ENCODE measurements at regions not wholly inside any gene's neighbourhood (a gene's known extent, or its start where the extent isn't known, plus 50 kb on each side); places are given as distances from the start of the nearest gene placed in this dataset.
A peak's percentile ranks its signal among the peaks of the same experiment; 100 is the strongest.
"Not testable (repeated sequence)": the region's sequence is repeated elsewhere in the genome, so short reads cannot be mapped to it uniquely, and the experiment has no call there.

- DNase-seq = no peak
Measured at GRCh38 chr17:71849783-71850768, 270.7 kb upstream of the SOX9 start.

DNA sequence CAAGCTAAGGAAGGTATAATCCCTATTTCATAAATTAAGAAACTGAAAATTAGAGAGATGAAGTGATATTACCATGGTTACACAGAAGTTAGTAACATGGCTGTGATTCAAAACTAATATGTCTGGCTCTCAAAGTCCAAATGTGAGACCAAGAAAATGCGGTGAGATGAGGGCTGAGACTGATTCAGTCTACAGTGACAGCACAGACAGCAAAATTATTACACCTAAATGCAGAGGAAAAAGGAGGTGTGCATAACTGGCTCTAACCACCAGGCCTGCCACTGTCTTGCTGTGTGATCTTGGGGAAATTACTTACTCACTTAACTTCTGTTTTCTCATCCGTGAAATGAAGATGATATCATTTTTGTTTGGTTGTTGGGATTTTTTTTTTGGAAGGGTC lies 270.0 kb upstream of the SOX9 start:
- no peak for DNase-seq

- no peak for DNase-seq
Measured at GRCh38 chr17:71855010-71855409, 265.8 kb upstream of the SOX9 start.

GRCh38 chr17:71864755-71865154 lies 256.1 kb upstream of the SOX9 start:
- DNase-seq = no peak

DNA sequence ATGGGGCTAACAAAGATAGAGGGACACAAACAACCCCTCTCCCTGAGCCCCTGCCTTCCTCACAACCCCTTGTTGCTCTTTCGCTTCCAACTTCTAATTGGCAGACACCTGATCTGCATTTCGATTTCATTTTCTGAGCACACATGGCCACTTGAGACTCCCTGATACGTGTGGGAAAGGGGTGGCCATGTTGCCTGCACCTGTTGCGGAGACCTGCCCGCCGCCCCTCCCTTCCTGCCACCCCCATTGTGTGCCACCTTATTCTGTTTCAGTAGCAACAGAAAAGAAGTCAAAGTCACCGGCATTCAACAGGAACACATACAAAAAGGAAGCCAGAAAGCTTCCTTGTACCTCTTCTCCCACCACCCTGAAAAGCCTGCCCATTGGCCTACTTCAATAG lies 254.7 kb upstream of the SOX9 start:
- no peak for DNase-seq

- DNase-seq = peak; percentile 11
Measured at GRCh38 chr17:71869293-71869692, 251.5 kb upstream of the SOX9 start.

GRCh38 chr17:71869841-71870545 lies 250.8 kb upstream of the SOX9 start:
- no peak for DNase-seq

GRCh38 chr17:71870546-71870862 lies 250.3 kb upstream of the SOX9 start:
- no peak for DNase-seq

- no peak for DNase-seq
Measured at GRCh38 chr17:71872843-71873485, 247.9 kb upstream of the SOX9 start.

DNA sequence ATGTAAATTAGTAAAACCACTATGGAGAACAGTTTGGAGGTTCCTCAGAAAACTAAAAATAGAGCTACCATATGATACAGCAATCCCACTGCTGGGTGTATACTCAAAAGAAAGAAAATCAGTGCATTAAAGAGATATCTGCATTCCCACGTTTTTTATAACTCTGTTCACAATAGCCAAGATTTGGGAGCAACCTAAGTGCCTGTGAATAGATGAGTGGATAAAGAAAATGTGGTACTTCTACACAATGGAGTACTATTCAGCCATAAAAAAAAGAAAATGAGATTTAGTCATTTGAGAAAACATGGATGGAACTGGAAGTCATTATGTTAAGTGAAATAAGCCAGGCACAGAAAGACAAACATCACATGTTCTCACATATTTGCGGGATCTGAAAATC lies 246.0 kb upstream of the SOX9 start:
- DNase-seq = not testable (repeated sequence)

DNA sequence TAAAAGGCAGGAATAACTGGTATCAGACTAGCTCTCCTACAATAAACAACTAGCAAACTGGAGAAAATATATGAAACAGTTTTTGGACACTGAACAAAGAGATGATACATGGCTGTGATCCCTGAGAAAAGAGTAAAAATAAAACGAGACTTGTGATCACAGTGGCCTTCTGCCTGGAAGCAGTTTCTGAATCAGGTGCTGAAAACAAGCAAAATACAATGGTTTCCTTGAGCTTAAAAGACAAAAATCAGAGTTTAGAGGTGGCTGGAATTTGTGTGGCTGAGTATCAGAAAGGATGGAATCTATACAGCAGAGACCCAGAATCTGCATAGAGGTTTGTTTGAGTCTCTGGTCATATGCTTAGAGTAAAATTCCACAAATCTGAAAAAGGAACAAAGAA lies 242.5 kb upstream of the SOX9 start:
- DNase-seq = no peak

DNA sequence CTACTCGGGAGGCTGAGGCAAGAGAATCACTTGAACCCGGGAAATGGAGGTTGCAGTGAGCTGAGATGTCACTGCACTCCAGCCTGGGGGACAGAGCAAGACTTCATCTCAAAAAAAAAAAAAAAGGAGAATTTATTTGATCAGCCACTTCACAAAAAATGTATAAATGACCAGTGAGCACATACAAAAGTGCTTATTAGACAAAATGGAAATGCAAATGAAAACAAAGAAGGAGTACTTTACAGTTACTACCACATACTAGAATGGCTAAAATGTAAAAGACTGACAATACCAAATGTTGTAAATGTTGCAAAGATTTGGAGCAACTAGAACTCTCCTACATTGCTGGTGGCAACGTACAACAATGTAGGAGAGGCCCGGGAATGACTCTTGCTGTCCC lies 241.8 kb upstream of the SOX9 start:
- no peak for DNase-seq

- DNase-seq = no peak
Measured at GRCh38 chr17:71881041-71881440, 239.8 kb upstream of the SOX9 start.

DNA sequence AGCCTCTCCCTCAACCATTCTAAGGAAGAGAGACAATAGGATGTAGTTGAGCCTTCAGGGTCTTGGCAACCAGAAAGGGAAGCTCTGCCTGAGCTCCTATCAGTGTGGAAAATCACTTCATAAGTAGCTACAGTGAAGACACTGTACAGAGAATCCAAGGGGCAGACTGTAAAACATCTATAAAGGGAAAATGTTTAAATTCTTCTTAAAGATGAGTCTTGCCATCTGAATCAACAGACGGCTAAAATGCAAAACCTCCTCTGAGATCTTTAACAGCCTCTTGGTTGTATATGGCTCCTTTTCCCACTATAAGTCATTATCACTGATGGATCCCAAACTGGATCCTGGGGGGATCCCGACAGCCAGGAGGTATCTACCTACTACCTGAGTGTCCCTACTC lies 239.2 kb upstream of the SOX9 start:
- DNase-seq = no peak

DNA sequence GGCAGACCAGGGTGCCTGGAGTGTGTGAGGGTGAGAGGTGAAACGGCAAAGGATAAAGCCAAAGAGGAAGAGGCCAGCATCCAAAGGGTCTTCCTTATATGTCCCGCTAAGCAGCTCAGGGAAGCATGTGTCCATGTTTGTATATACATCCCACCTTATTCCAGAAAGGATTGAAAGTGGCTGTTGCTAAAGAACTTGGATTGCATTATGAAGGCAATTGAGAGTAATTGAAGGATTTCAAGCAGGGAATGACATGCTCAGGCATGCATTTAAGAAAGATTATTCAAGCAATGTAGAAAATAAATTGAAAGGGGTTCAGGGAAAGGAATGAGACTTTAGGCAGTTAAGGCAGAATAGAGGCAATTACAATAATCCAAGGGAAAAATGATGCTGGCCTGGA lies 237.6 kb upstream of the SOX9 start:
- DNase-seq = no peak

DNA sequence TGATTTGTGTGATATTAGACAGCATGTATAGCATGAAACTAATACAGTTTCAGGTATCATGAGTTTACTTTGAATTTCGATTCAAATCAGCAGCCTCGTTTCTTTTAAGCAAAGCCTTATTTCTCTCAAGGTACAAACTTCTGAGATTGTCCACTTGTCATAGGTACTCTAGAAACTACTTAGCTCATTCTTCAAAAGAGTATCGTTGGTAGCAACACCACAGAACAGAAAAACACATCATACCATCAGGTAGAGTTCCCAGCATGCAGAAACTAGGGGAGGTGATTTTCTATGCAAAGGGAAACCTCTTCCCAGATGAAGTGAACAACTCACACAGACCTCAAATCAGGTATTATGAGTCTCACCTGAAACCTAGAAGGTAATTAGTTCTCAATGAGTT lies 237.0 kb upstream of the SOX9 start:
- DNase-seq = no peak

DNA sequence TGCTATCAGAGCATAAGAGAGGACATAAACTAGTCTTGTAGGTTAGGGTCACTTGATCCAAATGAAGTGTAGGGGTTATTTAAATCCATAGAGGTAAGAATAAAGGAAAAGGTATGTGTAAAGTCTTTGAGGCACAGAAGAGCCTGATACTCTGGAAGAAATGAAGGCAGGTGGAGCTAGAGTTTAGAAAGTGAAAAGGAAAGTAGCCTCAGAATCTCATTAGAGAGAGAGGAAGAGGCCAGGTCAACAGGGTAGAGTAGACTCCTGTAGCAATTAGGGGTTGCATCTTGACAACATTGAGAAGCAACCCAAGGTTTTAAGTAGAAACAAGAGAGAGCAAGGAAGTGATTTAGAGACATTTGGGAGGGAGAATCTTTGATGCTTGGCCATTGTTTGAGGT lies 235.2 kb upstream of the SOX9 start:
- DNase-seq = no peak

- DNase-seq = no peak
Measured at GRCh38 chr17:71899317-71899716, 221.5 kb upstream of the SOX9 start.

DNA sequence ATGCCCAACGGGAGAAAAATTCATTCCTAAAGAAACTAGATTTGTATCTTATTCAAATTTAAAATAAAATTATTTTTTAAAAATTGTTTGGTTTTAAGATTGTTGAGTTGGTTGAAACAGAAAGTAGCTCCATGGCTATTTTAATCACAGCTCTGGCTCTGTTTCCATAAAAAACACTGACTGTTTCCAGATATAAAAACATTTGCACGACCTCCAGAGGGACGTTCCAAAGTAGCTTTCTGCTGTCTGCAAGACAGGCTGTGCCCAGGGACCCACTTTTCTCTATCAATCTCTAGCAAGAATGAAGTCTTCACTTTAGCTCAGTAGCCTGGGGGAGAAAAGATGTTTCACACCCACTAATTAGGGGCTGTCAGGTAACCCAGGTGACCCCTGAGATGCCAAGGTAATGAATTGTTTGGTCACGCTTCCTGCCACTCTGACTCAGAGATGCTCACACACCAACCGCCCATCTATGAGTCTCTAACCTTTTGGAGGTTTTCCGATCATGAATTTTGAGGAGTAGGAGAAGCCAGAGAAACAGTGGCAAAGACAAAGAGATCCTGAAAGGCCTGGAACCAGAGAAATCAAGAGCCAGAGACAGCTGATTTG lies 220.1 kb upstream of the SOX9 start:
- no peak for DNase-seq

DNA sequence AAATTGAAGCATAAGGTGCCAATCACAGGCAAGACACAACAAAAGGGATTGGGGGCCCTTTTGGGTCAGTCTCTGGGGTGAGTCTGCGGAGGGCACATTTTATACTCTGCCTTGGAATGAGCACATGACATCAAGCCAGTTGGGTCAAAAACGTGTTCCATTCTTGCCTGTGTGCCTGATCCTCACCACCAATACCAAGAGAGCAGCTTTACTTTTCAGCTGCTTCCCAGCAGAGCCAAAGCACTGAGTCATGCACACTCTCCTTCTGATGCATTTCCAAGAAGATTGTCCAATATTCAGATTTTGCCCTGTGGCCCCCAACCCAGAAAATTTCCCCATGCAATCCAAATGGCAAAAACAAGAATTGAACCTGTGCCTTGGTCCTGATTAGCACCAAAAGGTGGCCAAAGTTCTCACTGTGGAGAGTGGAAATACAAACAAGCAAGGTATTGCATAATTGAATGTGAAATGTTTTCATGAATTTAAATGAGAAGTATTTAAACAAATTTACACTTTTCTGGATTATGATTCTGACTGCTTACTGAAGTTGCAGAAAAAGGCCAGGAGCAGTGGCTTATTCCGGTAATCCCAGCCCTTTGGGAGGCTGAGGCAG lies 217.8 kb upstream of the SOX9 start:
- DNase-seq = no peak

- no peak for DNase-seq
Measured at GRCh38 chr17:71905376-71906031, 215.3 kb upstream of the SOX9 start.

- no peak for DNase-seq
Measured at GRCh38 chr17:71909155-71909554, 211.7 kb upstream of the SOX9 start.

- no peak for DNase-seq
Measured at GRCh38 chr17:71910002-71910401, 210.8 kb upstream of the SOX9 start.

Data from NCI-H2029 (cell line).